WTC11 (cell line): ENCODE measurements at regions not wholly inside any gene's neighbourhood (a gene's known extent, or its start where the extent isn't known, plus 50 kb on each side); places are given as distances from the start of the nearest gene placed in this dataset.

Experiments
- ATAC-seq: fragments of 200-7000 bp; cut with Tn5 transposase; 2 replicates; pipeline ENCODE4 v1.10.0; 2021; ENCODE audit warnings: mild to moderate bottlenecking, moderate library complexity
- CTCF ChIA-PET: fragments of 300-600 bp; sonication (Branson Sonifier 250); formaldehyde crosslinking; loops from one replicate; lab custom pipeline; 2021; ENCODE audit warnings: antibody characterized with exemption; lab: Charles Lee
- POLR2A ChIA-PET: fragments of 350-600 bp; sonication (Branson Sonifier 250); formaldehyde crosslinking; loops from one replicate; lab custom pipeline; 2021; ENCODE audit warnings: antibody characterized with exemption; lab: Charles Lee
- DNase-seq: peaks from one replicate; pipeline ENCODE4 v3.0.0; 2021; ENCODE audit warnings: low spot score
- H3K27ac Mint-ChIP-seq: 2 replicates; pipeline ENCODE4 v1.8.0; 2021; ENCODE audit warnings: mixed read lengths
- H3K27me3 Mint-ChIP-seq: 2 replicates; pipeline ENCODE4 v1.8.0; 2021; ENCODE audit warnings: low read depth, mild to moderate bottlenecking, moderate library complexity, mixed read lengths
- H3K36me3 Mint-ChIP-seq: 2 replicates; pipeline ENCODE4 v1.8.0; 2021; ENCODE audit warnings: mixed read lengths
- H3K4me1 Mint-ChIP-seq: 2 replicates; pipeline ENCODE4 v1.8.0; 2022; ENCODE audit warnings: mixed read lengths
- H3K4me3 Mint-ChIP-seq: 2 replicates; pipeline ENCODE4 v1.8.0; 2021; ENCODE audit warnings: mild to moderate bottlenecking, moderate library complexity, mixed read lengths
- H3K9me3 Mint-ChIP-seq: 2 replicates; pipeline ENCODE4 v1.8.0; 2021; ENCODE audit warnings: mixed read lengths
- ATF3 ChIP-seq: sonication (generic); formaldehyde crosslinking; conservative IDR thresholded peaks from 2 replicates; pipeline ENCODE4 v1.8.1; 2022; ENCODE audit warnings: mild to moderate bottlenecking, missing genetic modification reagents
- ATF6 ChIP-seq: sonication (generic); formaldehyde crosslinking; IDR thresholded peaks from 2 replicates; pipeline ENCODE4 v1.8.1; 2023; ENCODE audit warnings: mild to moderate bottlenecking, missing genetic modification reagents
- CBFB ChIP-seq: sonication (generic); formaldehyde crosslinking; IDR thresholded peaks from 2 replicates; pipeline ENCODE4 v1.8.1; 2022; ENCODE audit warnings: mild to moderate bottlenecking, low read depth, missing genetic modification reagents
- ESRRA ChIP-seq: sonication (generic); formaldehyde crosslinking; IDR thresholded peaks from 2 replicates; pipeline ENCODE4 v1.8.1; 2022; ENCODE audit warnings: mild to moderate bottlenecking, missing genetic modification reagents, borderline replicate concordance
- GABPB1 ChIP-seq: sonication (generic); formaldehyde crosslinking; IDR thresholded peaks from 2 replicates; pipeline ENCODE4 v1.8.1; 2023; ENCODE audit warnings: mild to moderate bottlenecking, missing genetic modification reagents
- MLX ChIP-seq: sonication (generic); formaldehyde crosslinking; IDR thresholded peaks from 2 replicates; pipeline ENCODE4 v1.8.1; 2023; ENCODE audit warnings: mild to moderate bottlenecking, missing genetic modification reagents, moderate library complexity
- NFATC4 ChIP-seq: fragments of 250-450 bp; sonication (Bioruptor Pico); IDR thresholded peaks from 2 replicates; pipeline ENCODE4 v1.9.0; 2021; ENCODE audit warnings: mild to moderate bottlenecking
- NR1H2 ChIP-seq: sonication (generic); formaldehyde crosslinking; IDR thresholded peaks from 2 replicates; pipeline ENCODE4 v1.9.0; 2021; ENCODE audit warnings: mild to moderate bottlenecking, moderate library complexity, missing genetic modification reagents
- PREB ChIP-seq: sonication (generic); formaldehyde crosslinking; IDR thresholded peaks from 2 replicates; pipeline ENCODE4 v1.8.1; 2022; ENCODE audit warnings: mild to moderate bottlenecking, missing genetic modification reagents, moderate library complexity, borderline replicate concordance
- RORB ChIP-seq: fragments of 250-450 bp; sonication (Bioruptor Pico); IDR thresholded peaks from 2 replicates; pipeline ENCODE4 v1.9.0; 2021; ENCODE audit warnings: mild to moderate bottlenecking
- TEAD1 ChIP-seq: sonication (generic); formaldehyde crosslinking; IDR thresholded peaks from 2 replicates; pipeline ENCODE4 v1.8.0; 2022; ENCODE audit warnings: mild to moderate bottlenecking, missing genetic modification reagents
- TEAD4 ChIP-seq: sonication (generic); formaldehyde crosslinking; IDR thresholded peaks from 2 replicates; pipeline ENCODE4 v1.8.0; 2022; ENCODE audit warnings: mild to moderate bottlenecking, missing genetic modification reagents
- ZBTB21 ChIP-seq: sonication (generic); formaldehyde crosslinking; IDR thresholded peaks from 2 replicates; pipeline ENCODE4 v1.8.1; 2023; ENCODE audit warnings: mild to moderate bottlenecking, missing genetic modification reagents, borderline replicate concordance
- ZBTB43 ChIP-seq: sonication (generic); formaldehyde crosslinking; IDR thresholded peaks from 2 replicates; pipeline ENCODE4 v1.8.1; 2023; ENCODE audit warnings: mild to moderate bottlenecking, missing genetic modification reagents
- ZMAT4 ChIP-seq: fragments of 250-450 bp; sonication (Bioruptor Pico); IDR thresholded peaks from 2 replicates; pipeline ENCODE4 v1.9.0; 2021; ENCODE audit warnings: mild to moderate bottlenecking
- ZNF232 ChIP-seq: sonication (generic); formaldehyde crosslinking; IDR thresholded peaks from 2 replicates; pipeline ENCODE4 v1.8.0; 2022; ENCODE audit warnings: mild to moderate bottlenecking, missing genetic modification reagents
- ZNF281 ChIP-seq: sonication (generic); formaldehyde crosslinking; IDR thresholded peaks from 2 replicates; pipeline ENCODE4 v1.8.0; 2023; ENCODE audit warnings: mild to moderate bottlenecking, missing genetic modification reagents
- ZNF425 ChIP-seq: fragments of 250-450 bp; sonication (Bioruptor Pico); conservative IDR thresholded peaks from 2 replicates; pipeline ENCODE4 v1.9.0; 2021; ENCODE audit warnings: mild to moderate bottlenecking
- ZNF512 ChIP-seq: sonication (generic); formaldehyde crosslinking; IDR thresholded peaks from 2 replicates; pipeline ENCODE4 v1.8.1; 2022; ENCODE audit warnings: missing genetic modification reagents, borderline replicate concordance

- Mint-ChIP-seq H3K9me3 (peaks cover 11% of the 10 kb centered on the region), H3K36me3 (peaks cover 6% of the 10 kb centered on the region)
Observed at GRCh38 chr6:169051371-169051770, 202.3 kb downstream of the THBS2 start.

GRCh38 chr6:169048865-169049205 lies 204.8 kb downstream of the THBS2 start:
- ATAC-seq: no peak
- Mint-ChIP-seq H3K27me3 (no peaks in the 10 kb centered on the region), H3K36me3 (no peaks in the 10 kb centered on the region), H3K4me3 (no peak overlapping the region), H3K9me3 (no peaks in the 10 kb centered on the region), H3K27ac (no peak overlapping the region), H3K4me1 (no peaks in the 10 kb centered on the region)
- POLR2A ChIA-PET: no interaction called here
- no peak for DNase-seq
- CTCF ChIA-PET: interaction anchor here (0.6 kb wide), 1 partner anchor 165 kb away, joined by 4 read pairs; no protein-coding TSS in a partner anchor
- TF ChIP-seq PREB (CRISPR knock-in tag) (no peak), TEAD1 (no peak), ZNF512 (CRISPR knock-in tag) (no peak), ZNF281 (CRISPR knock-in tag) (no peak), CBFB (CRISPR knock-in tag) (no peak), GABPB1 (CRISPR knock-in tag) (no peak), ZNF232 (CRISPR knock-in tag) (no peak), NR1H2 (no peak), ZBTB21 (CRISPR knock-in tag) (no peak), ZNF425 (CRISPR knock-in tag) (no peak), TEAD4 (CRISPR knock-in tag) (no peak), ATF3 (CRISPR knock-in tag) (no peak), ZBTB43 (CRISPR knock-in tag) (no peak), ESRRA (CRISPR knock-in tag) (no peak), ZMAT4 (CRISPR knock-in tag) (no peak)

More at GRCh38 chr6:169051371-169051770, 202.3 kb downstream of the THBS2 start:
- Mint-ChIP-seq H3K4me3 (no peak overlapping the region), H3K4me1 (no peaks in the 10 kb centered on the region), H3K27me3 (no peaks in the 10 kb centered on the region), H3K27ac (no peak overlapping the region)
- no peak for ATAC-seq
- ChIA-PET CTCF (no interaction called here), POLR2A (no interaction called here)
- DNase-seq: no peak
- TF ChIP-seq RORB (no peak), NFATC4 (CRISPR knock-in tag) (no peak), ATF6 (CRISPR knock-in tag) (no peak), MLX (CRISPR knock-in tag) (no peak), TEAD1 (no peak)
- TF ChIP-seq, all 79 proteins: peak for 0
